ENCODE measurements at regions not wholly inside any gene's neighbourhood (a gene's known extent, or its start where the extent isn't known, plus 50 kb on each side); places are given as distances from the start of the nearest gene placed in this dataset.

- no peak for DNase-seq (ENCODE audit: low spot score)
Observed at GRCh38 chr13:99123101-99124045, 77.3 kb upstream of the UBAC2 start.

GRCh38 chr13:99124046-99124400, 76.6 kb upstream of the UBAC2 start:
- DNase-seq (ENCODE audit: low spot score) = no peak

GRCh38 chr13:99124794-99125316, 75.8 kb upstream of the UBAC2 start:
- peak; percentile 29 for DNase-seq (ENCODE audit: low spot score)

GRCh38 chr13:99125326-99125915, 75.2 kb upstream of the UBAC2 start:
- no peak for DNase-seq (ENCODE audit: low spot score)

GRCh38 chr13:99126821-99127220, 73.8 kb upstream of the UBAC2 start:
- no peak for DNase-seq (ENCODE audit: low spot score)

GRCh38 chr13:99129050-99129449, 71.6 kb upstream of the UBAC2 start:
- no peak for DNase-seq (ENCODE audit: low spot score)

- no peak for DNase-seq (ENCODE audit: low spot score)
Observed at GRCh38 chr13:99129951-99130350, 70.7 kb upstream of the UBAC2 start.

- DNase-seq (ENCODE audit: low spot score) = no peak
Observed at GRCh38 chr13:99131410-99131809, 69.2 kb upstream of the UBAC2 start.

GRCh38 chr13:99132295-99132835, 68.3 kb upstream of the UBAC2 start:
- DNase-seq (ENCODE audit: low spot score) = no peak

- DNase-seq (ENCODE audit: low spot score) = no peak
Observed at GRCh38 chr13:99133230-99133629, 67.4 kb upstream of the UBAC2 start.

- no peak for DNase-seq (ENCODE audit: low spot score)
Observed at GRCh38 chr13:99133848-99134247, 66.8 kb upstream of the UBAC2 start.

GRCh38 chr13:99135591-99135990, 65.1 kb upstream of the UBAC2 start:
- DNase-seq (ENCODE audit: low spot score) = no peak

GRCh38 chr13:99136427-99136954, 64.2 kb upstream of the UBAC2 start:
- no peak for DNase-seq (ENCODE audit: low spot score)

- DNase-seq (ENCODE audit: low spot score) = no peak
Observed at GRCh38 chr13:99140831-99141230, 59.8 kb upstream of the UBAC2 start.

GRCh38 chr13:99143904-99144303, 56.8 kb upstream of the UBAC2 start:
- no peak for DNase-seq (ENCODE audit: low spot score)

GRCh38 chr13:99144306-99144705, 56.3 kb upstream of the UBAC2 start:
- no peak for DNase-seq (ENCODE audit: low spot score)

GRCh38 chr13:99145461-99145860, 55.2 kb upstream of the UBAC2 start:
- DNase-seq (ENCODE audit: low spot score) = no peak

GRCh38 chr13:99150575-99151361, 49.9 kb upstream of the UBAC2 start:
- DNase-seq (ENCODE audit: low spot score) = peak; percentile 38

All from umbilical cord (tissue), 1 donor.